AG20443 (cell line): ENCODE measurements at regions not wholly inside any gene's neighbourhood (a gene's known extent, or its start where the extent isn't known, plus 50 kb on each side); places are given as distances from the start of the nearest gene placed in this dataset.

Source experiments
- DNase-seq: peaks from one replicate; pipeline ENCODE4 v3.0.0; 2012; ENCODE audit warnings: low spot score, mixed read lengths

DNA sequence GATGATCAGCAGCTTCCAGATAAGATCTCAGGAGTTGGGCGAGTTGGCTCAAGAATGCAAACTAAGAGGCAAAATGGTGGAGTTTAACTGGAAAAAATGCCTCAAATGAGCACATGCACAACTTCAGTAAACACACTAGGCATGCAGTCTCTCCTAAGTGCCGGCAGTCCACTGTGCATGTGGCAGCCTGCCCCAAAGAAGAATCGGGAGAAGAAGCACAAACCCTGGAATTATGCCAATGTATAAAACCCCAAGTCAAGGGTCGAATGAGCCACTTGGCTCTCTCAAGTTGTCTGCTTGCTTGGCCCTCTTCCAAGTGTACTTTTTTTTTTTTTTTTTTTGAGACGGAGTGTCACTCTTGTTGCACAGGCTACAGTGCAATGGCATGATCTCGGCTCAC is 53.3 kb upstream of the SLITRK1 start:
- DNase-seq = no peak
